GM18511 (cell line): ENCODE measurements at regions not wholly inside any gene's neighbourhood (a gene's known extent, or its start where the extent isn't known, plus 50 kb on each side); places are given as distances from the start of the nearest gene placed in this dataset.
"Not testable (repeated sequence)": the region's sequence is repeated elsewhere in the genome, so short reads cannot be mapped to it uniquely, and the experiment has no call there.

Source experiments
- ATAC-seq: cut with Tn5 transposase; IDR thresholded peaks from one replicate; pipeline ENCODE4 v1.9.1; 2021; ENCODE audit warnings: mild to moderate bottlenecking, moderate library complexity; ENCODE audit not compliant: unreplicated experiment

DNA sequence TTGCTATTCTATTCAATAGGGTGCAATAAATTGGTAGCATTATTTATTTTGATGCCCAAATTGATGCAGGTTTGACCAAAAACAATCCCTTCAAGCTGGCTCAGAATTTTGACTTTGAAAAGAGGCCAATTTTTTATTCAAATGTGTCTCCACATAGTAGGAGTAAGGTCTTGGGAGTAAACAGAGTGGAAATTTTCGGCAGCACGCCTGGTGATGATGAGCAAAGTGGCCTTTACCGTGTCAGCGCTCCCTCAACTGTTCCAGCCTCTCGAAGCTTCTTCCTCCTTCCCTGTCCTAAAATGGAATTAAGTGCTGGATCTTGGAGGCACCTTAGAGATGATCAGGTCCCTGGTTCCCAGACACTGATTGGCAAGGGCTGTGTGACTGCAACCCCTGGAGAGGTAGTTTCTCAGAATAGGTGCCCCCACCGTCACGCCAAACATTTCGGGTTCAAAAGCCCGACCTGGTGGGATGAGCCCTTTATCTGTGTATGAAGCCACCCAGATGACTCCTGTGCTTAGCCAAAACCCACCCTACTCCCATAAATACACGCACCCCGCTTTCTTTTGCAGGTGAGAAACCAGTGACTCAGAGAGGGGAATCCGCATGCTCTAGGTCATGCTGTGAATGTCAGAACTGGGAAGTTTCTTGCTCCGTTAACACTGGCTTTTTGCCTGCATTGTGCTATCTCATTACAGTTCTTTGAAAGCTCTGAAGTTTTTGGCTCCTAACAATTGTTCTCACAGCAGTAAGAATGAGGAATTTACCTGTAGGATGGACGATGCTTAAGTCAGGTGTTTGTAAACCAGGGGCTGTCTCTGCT is 89.1 kb downstream of the CRYGS start:
- ATAC-seq: no peak

DNA sequence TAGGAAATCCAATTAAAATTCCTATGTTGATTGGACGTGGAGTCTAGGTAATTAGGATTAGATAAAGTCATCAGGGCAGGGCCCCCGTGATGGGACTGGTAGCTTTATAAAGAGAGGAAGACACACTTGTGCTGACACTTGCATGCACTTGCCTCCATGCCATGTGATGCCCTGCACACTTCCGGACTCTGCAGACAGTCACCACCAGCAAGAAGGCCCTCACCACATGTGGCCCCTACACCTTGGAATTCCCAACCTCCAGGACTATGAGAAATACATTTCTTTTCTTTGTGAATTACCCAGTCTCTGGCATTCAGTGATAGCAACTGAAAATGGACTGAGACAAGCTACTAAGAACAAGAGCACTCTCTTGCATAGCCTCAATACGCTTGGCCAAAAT is 90.6 kb downstream of the CRYGS start:
- no peak for ATAC-seq

DNA sequence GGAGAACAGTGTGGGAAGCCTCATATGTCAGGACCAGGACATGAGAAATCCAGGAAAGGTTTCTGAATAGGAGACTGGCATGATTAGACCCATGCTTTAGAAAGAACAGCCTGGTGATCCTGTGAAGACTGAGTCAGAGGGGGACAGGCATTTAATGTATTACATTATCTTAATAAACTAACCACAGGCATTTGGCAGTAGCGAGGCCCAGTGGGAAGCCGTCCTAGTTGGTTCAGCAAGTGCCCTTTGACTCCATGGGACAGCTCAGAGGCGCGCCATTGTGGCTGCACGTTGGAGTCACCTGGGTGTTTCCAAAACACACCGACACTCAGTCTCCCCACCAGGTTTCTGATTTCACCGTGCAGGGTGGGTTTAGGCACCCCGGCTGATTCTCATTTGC is 90.5 kb upstream of the DGKG start:
- ATAC-seq: no peak

DNA sequence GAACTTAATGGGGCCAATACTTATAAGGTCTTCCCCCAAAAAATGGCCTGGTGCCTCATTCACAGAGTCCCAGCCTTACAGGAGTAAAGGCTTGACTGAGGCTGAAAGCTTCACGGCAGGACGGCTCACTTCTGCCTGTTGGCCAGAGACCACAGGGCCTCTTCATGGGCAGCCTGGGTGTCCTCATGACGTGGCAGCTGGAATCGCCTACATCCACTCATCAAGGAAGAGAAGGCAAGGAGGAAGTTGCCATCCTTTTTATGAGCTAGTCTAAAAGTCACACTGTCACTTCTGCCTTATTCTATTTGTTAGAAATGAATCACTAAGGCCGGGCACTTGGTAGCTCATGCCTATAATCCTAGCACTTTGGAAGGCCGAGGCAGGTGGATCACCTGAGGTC is 89.3 kb upstream of the DGKG start:
- no peak for ATAC-seq

DNA sequence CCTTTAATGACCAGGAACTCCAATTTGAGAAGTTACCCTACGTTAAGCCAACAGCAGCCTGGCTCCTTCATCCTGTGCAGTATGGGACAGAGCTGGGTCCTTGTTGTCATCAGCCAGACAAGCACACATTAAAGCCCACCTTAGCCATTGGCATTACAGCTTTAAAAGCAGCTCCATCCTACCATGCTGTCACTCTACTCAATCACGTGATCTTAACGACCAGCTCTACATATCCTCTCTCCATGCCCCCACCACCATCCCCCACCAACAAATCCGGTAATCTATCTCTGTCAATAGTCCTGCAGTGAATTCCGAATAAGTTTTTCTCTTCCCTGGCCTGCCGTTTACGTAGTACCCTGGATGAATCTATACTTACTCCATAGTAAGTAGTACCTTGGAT is 82.9 kb upstream of the DGKG start:
- no peak for ATAC-seq

DNA sequence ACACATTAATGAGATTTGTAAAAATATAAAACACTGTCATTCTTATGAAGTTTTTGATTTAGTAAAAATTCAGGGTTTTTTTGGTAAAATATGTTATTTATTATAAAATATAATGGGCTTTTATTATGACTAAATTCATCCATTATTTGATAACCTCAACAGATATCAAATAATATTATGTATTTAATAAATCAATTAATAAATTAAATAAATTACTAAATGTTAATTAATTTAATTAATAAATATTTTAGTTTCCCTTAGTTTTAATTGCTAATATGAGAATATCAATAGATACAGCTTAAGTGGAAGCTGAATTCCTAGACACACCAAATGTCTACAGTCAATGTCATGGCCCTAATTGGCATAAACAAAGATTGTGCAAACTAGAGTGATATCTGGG is 82.3 kb upstream of the DGKG start:
- ATAC-seq: no peak

DNA sequence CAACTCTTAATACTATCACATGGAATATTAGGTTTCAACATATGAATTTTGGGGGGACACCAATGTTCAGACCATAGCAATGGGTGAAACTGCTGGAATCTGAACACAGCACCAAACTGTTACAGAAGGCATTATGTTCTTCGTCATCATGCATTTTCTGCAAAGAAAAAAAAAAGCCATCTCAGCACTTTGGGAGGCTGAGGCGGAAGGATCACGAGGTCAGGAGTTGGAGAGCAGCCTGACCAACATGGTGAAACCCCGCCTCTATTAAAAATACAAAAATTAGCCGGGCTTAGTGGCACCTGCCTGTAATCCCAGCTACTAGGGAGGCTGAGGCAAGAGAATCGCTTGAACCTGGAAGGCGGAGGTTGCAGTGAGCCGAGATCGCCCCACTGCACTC is 80.9 kb upstream of the DGKG start:
- ATAC-seq: not testable (repeated sequence)

DNA sequence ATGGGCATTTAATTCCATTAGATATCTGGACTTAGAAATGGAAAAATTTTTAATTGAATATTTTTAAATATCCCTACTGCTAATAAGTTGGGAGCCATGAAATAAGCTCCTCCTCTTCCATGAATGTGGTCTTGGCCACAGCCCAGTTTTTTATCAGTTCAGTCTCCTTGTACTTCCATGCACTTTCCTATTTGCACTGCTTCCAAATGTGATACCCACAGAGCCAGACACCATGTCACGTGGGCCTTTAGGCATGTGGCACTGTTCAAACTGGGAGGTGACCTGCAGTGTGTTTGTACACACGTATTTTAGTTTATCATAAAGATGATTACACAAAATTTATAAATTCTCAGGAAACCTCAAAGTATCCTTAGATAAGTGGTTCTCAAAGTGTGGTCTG is 80.1 kb upstream of the DGKG start:
- no peak for ATAC-seq

DNA sequence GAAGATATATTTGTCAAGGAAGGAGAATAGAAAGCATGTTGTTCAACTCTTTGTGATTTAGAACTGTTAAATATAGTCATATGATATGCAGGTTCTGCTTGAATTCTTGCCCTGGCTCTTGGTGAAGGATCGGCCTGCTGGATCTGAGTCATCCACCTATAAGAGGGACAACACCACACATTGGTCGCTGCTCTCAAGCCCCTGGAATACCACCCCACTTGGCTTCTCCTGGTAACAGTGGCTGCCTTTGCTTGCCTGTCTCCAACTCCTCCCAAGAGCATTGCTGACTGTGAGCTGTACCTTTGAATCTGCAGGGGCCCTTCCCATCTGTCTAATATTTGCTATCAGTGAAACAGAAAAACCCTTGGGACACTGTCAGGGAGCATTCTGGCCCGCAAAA is 78.9 kb upstream of the DGKG start:
- no peak for ATAC-seq

DNA sequence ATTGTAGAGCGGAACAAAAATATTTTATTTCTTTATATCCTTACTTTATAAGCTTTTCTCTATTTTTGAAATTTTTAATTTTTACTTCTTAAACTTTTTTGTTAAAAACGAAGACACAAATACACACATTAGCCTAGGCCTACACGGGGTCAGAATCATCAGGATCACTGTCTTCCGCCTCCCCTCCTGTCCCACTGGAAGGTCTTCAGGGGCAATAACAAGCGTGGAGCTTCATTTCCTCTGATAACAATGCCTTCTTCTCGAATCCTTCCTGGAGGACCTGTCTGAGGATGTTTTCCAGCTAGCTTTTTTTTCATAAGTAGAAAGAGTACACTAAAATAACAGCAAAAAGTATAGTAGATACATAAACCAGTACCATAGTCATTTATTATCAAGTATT is 77.7 kb upstream of the DGKG start:
- ATAC-seq: no peak

DNA sequence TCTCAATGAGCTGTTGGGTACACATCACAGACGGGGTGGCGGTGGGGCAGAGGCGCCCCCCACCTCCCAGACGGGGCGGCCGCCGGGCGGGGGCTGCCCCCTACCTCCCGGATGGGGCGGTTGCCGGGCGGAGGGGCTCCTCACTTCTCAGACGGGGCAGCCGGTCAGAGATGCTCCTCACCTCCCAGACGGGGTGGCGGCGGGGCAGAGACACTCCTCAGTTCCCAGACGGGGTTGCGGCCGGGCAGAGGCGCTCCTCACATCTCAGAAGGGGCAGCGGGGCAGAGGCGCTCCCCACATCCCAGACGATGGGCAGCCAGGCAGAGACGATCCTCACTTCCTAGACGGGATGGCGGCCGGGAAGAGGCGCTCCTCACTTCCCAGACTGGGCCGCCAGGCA is 73.3 kb upstream of the DGKG start:
- ATAC-seq: not testable (repeated sequence)

DNA sequence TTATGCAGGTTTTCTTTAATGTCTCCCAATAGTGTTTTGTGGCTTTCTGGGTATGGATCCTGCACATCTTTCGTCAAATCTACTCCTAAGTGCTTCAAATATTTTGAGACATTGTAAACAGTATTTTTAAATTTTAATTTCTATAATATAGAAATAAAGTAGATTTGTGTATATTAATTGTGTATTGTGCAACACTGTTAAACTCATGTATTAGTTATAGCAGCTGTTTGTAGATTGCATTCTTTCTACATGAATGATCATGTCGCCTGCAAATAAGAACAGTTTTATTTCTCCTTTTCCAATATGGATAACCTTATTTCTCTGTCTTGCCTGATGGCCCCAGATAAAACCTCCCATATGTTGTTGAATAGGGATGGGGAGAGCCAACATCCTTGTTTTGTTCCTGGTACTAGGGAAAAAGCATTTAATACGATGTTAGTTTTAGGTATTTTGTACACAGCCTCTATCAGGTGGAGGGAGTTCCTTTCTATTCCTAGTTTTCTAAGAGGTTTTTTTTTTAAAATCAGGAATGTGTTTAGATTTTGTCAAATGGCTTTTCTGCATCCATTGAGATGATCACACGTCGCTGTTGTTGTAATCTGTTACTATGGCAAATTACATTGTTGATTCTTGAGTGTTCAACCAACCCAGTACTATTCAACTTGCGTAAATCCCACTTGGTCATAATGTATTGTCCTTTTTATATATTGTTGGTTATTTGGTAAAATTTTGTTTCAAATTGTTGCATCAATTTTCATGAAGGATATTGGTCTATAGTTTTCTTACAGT is 71.1 kb upstream of the DGKG start:
- ATAC-seq: no peak

DNA sequence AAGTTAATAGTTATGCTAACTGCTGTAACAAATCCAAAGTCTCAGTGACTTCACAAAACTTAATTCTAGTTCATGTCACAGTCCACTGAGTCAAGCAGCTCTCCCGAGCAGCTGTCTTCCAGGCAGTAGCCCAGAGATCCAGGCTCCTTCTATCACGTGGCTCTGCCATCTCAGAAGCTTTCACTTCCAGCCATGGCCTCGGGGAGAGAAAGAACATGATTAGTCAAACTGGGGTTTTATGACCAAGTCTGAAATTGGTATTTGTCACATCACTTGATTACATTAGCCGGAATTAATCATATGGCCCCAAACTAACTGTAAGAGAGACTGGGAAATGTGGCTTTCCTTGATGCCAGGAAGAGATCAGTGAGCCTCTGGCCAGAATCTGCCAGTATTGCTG is 70.2 kb upstream of the DGKG start:
- ATAC-seq: no peak

DNA sequence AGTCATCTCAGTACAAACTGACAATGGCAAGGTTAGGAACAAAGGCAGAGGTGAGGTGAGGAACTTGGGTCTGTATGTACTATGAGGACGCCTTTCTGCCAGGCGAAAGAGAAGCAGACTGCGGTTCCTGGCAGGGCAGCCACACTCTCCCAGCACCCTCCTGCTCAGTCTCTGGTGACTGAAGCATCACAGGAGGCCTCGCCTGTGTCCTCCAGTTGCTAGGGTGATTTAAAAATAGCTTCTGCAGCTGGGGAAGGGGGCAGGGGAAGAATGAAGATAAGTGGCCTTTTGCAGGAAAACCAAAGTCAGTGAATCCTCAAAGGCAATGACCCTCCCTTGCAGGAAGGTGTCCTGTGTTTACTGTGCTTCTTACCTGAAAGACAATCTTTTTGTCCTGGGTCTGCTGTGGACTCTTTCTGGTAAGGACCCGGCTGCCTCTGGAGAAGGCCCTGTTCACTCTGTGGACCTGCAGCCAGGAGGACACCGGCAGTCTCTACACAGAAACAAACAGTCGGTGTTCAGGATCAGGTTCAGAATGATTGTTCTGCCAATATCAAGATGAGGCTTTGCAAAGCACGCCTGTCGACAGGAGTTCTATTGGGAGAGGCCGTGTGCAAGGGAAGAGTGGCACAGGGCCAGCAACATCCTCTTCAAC is 65.7 kb upstream of the DGKG start:
- no peak for ATAC-seq

DNA sequence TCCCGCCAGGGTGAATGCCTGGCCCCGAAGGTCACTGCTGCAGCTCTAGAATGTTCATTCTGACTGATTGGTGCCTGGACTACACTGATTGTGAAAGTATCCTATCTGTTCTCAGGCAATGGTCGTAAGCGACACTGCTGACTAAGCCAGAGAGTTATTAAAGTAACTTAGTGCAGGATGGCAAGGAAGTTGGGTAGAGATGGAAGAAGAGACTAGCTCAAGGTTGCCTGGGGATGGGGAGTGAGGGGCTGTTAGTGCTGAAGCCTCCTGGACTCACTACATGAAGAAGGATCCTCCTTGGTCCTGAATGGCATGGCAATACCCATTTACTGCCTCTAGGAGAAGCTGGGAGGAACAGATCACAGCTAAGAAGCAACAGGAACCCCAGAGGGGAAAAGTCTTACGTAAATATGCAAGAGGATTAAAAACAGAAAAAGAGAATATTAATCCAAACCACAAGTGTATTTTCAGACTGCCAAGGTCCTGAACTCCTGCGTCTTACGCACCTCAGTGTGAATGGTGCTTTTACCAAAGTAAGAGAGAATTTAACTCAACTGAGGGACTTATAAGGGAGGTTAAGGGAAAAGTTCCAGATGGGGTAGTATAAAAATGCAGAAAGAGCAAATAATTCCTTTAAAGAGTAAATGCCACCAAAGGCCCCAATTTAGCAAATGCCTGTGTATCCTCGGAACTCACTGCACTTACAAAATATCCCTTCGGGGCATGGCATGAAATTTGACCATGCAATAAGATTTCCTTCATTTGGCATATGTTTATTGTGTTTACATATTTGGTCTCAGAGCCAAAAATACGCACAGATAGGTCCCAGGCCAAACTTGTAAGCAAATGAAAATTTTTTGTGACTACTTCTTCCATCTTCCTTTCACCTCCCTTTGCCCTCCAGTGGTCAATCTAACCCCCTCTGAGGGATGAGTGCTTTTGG is 64.0 kb upstream of the DGKG start:
- ATAC-seq: peak; percentile 65

DNA sequence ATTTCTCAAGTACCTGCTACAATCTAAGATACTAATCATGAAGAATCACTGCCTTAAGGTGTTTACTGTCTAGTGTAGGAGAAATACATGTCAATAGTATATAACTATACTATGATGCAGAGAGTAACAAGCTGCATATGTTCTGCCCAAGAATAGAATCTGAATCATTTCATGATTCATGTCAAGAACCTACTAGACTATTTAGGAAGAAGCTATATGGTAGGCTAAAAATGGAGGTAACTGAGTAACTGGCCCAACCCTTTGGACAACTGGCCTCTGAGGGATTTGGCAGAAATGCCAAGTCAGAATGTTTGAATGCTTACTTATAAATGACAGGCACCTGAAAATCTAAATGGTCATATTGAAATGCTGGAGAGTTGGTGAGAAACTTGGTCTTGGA is 59.9 kb upstream of the DGKG start:
- ATAC-seq: no peak

DNA sequence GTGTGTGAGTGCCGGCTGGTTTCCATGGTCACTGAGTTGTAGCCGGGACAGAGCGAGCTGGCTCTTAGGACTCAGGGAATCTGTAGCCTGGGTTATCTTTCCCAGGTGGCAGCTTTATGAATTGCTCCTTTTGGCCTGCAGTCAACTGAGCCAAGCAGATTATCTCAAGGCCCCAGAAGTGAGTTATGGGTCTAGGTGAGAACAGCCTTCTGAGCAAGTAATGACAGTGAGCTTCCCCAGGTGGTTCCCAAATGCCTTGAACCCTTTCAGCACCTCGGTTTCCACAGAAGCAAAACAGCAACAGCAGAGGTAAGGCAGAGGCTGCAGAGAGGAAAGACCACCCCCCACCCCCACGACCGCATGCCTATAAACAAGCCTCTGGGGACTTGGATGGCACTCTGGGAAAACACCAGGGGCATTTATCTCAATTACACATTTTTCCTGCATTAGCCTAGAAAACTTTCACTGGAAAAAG is 56.7 kb upstream of the DGKG start:
- no peak for ATAC-seq

DNA sequence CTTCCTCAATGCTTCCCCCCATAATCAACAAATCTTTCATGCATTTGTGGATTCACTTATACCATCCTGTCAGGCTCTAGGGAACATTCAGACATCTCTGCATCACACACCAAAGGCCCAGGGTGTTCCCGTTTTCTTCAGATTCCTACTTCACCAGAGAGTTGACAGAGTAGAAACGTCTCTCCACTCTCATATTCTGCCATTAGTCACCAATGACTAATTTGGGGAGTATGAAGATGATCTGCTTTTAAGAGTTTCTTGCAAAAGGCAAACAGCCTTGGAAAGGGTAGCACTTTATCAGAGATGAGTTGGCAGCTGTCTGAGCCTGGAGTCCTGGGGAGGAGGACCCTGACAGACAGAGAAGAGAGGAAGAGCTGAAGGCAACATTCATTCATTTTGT is 55.8 kb upstream of the DGKG start:
- no peak for ATAC-seq

DNA sequence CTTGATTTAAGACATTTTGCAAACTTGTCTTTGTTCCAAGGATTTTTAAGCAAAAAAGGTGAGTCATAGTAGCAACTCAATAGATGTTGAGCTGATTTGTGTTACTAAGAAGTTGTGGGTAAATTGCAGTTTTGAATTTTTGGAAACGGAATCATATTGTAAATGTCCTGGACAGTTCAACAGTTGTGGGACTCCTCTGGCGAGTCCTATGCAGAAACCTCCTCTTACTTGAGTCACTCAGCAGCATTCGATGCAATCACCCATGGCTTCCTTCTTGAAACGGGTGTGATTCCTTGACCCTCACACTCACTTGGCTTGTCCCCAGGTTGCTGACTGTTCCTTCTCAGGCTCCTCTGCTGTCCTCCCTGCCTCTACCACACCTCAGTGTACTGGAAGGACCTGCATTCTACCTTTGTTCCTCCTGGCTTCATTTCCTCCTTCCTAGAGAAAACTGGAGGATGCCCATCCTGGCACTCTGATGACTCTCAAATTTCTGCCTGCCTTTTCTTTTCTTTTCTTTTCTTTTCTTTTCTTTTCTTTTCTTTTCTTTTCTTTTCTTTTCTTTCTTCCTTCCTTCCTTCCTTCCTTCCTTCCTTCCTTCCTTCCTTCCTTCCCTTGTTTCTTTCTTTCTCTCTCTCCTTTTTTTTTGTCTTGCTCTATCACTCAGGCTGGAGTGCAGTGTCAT is 52.8 kb upstream of the DGKG start:
- ATAC-seq: no peak
